ENCODE measurements at regions not wholly inside any gene's neighbourhood (a gene's known extent, or its start where the extent isn't known, plus 50 kb on each side); places are given as distances from the start of the nearest gene placed in this dataset.

- no peak for TF ChIP-seq POLR2A (IDR thresholded peaks at IDR 0.05)
- no peak for TF ChIP-seq CTCF (IDR thresholded peaks at IDR 0.05)
Observed at GRCh38 chr1:55582084-55582483, 366.9 kb upstream of the USP24 start.
